WTC11 (cell line): ENCODE measurements at regions not wholly inside any gene's neighbourhood (a gene's known extent, or its start where the extent isn't known, plus 50 kb on each side); places are given as distances from the start of the nearest gene placed in this dataset.

Source experiments
- CREM ChIP-seq: sonication (generic); formaldehyde crosslinking; IDR thresholded peaks from 2 replicates; pipeline ENCODE4 v1.8.1; 2022; ENCODE audit warnings: mild to moderate bottlenecking, missing genetic modification reagents, moderate library complexity
- GRHL2 ChIP-seq: fragments of 250-450 bp; sonication (Bioruptor Pico); IDR thresholded peaks from 2 replicates; pipeline ENCODE4 v1.8.0; 2022; ENCODE audit warnings: mild to moderate bottlenecking, moderate library complexity; ENCODE audit not compliant: insufficient replicate concordance, severe bottlenecking
- NFE2L1 ChIP-seq: sonication (generic); formaldehyde crosslinking; IDR thresholded peaks from 2 replicates; pipeline ENCODE4 v1.8.1; 2023; ENCODE audit warnings: missing genetic modification reagents
- TEAD1 ChIP-seq: sonication (generic); formaldehyde crosslinking; IDR thresholded peaks from 2 replicates; pipeline ENCODE4 v1.8.0; 2022; ENCODE audit warnings: mild to moderate bottlenecking, missing genetic modification reagents
- ZNF121 ChIP-seq: sonication (generic); formaldehyde crosslinking; IDR thresholded peaks from 2 replicates; pipeline ENCODE4 v1.8.0; 2023; ENCODE audit warnings: missing genetic modification reagents
- ZNF138 ChIP-seq: sonication (generic); formaldehyde crosslinking; conservative IDR thresholded peaks from 2 replicates; pipeline ENCODE4 v1.8.1; 2022; ENCODE audit warnings: mild to moderate bottlenecking, moderate library complexity, missing genetic modification reagents
- ZNF263 ChIP-seq: sonication (generic); formaldehyde crosslinking; IDR thresholded peaks from 2 replicates; pipeline ENCODE4 v1.8.1; 2022; ENCODE audit warnings: low read depth, mild to moderate bottlenecking, moderate library complexity, missing genetic modification reagents
- TF ChIP-seq, protein P1 (sequence below): sonication (generic); formaldehyde crosslinking; IDR thresholded peaks from 2 replicates; pipeline ENCODE4 v1.8.1; 2023; ENCODE audit warnings: mild to moderate bottlenecking, missing genetic modification reagents, moderate library complexity
- TF ChIP-seq, protein P2 (sequence below): fragments of 200-600 bp; IDR thresholded peaks from 2 replicates; pipeline ENCODE4 v1.8.0; 2022; ENCODE audit warnings: antibody characterized with exemption
- TF ChIP-seq, protein P3 (sequence below): sonication (generic); formaldehyde crosslinking; IDR thresholded peaks from 2 replicates; pipeline ENCODE4 v1.8.0; 2022; ENCODE audit warnings: mild to moderate bottlenecking, missing genetic modification reagents
- TF ChIP-seq, protein P4 (sequence below): sonication (generic); formaldehyde crosslinking; IDR thresholded peaks from 2 replicates; pipeline ENCODE4 v1.8.0; 2022; ENCODE audit warnings: mild to moderate bottlenecking, missing genetic modification reagents

DNA sequence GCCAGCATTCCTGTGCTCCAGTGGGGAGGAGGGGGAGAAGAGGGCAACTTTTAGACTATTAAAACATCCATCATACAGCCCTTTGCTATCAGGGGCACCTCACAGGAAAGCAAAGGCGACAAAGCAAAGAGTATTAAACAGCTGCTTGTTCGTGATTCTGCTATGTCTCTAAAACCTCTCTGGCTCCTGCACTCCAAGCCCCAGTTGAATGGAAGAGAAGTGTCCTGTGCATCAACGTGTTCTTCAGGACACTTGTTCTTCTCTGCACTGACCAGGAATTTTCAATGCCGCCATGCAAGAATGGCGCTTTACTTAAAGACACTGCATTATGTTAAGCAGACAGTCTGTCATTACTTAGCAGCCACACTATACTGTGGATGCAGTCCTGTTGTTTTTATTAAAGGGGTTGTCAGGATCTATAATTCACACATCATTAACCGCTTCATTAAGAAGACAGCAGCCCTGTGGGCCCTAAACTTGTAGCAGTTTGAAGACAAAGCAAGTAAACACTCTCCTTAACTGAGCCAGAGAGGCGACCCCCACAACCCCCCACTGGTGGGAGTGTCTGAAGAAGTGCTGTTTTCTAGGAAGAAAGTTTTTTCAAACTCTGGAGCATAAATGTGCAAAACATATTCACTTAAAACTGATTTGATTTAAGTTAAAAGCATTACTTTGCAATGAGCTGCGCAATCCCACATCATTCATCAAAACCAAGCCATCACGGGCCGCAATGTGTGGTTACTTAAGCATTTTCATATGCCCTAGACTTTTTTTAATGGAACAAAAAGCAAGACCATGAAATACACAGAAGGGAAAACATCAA, 164.5 kb downstream of the ZNF608 start:
- TF ChIP-seq, protein P1, sequence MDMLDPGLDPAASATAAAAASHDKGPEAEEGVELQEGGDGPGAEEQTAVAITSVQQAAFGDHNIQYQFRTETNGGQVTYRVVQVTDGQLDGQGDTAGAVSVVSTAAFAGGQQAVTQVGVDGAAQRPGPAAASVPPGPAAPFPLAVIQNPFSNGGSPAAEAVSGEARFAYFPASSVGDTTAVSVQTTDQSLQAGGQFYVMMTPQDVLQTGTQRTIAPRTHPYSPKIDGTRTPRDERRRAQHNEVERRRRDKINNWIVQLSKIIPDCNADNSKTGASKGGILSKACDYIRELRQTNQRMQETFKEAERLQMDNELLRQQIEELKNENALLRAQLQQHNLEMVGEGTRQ (CRISPR knock-in tag) = no peak
- TF ChIP-seq ZNF121 = no peak
- TF ChIP-seq, protein P2, sequence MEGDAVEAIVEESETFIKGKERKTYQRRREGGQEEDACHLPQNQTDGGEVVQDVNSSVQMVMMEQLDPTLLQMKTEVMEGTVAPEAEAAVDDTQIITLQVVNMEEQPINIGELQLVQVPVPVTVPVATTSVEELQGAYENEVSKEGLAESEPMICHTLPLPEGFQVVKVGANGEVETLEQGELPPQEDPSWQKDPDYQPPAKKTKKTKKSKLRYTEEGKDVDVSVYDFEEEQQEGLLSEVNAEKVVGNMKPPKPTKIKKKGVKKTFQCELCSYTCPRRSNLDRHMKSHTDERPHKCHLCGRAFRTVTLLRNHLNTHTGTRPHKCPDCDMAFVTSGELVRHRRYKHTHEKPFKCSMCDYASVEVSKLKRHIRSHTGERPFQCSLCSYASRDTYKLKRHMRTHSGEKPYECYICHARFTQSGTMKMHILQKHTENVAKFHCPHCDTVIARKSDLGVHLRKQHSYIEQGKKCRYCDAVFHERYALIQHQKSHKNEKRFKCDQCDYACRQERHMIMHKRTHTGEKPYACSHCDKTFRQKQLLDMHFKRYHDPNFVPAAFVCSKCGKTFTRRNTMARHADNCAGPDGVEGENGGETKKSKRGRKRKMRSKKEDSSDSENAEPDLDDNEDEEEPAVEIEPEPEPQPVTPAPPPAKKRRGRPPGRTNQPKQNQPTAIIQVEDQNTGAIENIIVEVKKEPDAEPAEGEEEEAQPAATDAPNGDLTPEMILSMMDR = no peak
- no peak for TF ChIP-seq ZNF263 (CRISPR knock-in tag)
- TF ChIP-seq GRHL2 (CRISPR knock-in tag) = no peak
- TF ChIP-seq CREM (CRISPR knock-in tag) = no peak
- TF ChIP-seq ZNF138 = no peak
- TF ChIP-seq NFE2L1 (CRISPR knock-in tag) = no peak
- TF ChIP-seq, protein P3, sequence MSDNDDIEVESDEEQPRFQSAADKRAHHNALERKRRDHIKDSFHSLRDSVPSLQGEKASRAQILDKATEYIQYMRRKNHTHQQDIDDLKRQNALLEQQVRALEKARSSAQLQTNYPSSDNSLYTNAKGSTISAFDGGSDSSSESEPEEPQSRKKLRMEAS = no peak
- TF ChIP-seq TEAD1 (CRISPR knock-in tag) = no peak
- TF ChIP-seq, protein P4, sequence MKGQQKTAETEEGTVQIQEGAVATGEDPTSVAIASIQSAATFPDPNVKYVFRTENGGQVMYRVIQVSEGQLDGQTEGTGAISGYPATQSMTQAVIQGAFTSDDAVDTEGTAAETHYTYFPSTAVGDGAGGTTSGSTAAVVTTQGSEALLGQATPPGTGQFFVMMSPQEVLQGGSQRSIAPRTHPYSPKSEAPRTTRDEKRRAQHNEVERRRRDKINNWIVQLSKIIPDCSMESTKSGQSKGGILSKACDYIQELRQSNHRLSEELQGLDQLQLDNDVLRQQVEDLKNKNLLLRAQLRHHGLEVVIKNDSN (CRISPR knock-in tag) = no peak
